Esophagus muscularis mucosa (tissue), 4 donors: ENCODE measurements at regions not wholly inside any gene's neighbourhood (a gene's known extent, or its start where the extent isn't known, plus 50 kb on each side); places are given as distances from the start of the nearest gene placed in this dataset.

Source experiments
- CTCF ChIP-seq, 3 experiments: fragments of 200-600 bp in 2 of 3; fragments of 450-650 bp in 1 of 3; sonication (generic) in 2 of 3; IDR thresholded peaks; one replicate each; pipeline ENCODE4 v1.5.1; 2017 to 2019; ENCODE audit warnings: antibody characterized with exemption in 3 of 3, mild to moderate bottlenecking in 2 of 3, moderate library complexity in 1 of 3
- EP300 ChIP-seq: sonication (generic); formaldehyde crosslinking; IDR thresholded peaks from one replicate; pipeline ENCODE4 v1.6.1; 2017; ENCODE audit warnings: antibody characterized with exemption
- POLR2A ChIP-seq: fragments of 450-650 bp; IDR thresholded peaks from one replicate; pipeline ENCODE4 v1.6.1; 2017; ENCODE audit warnings: antibody characterized with exemption, moderate library complexity, mild to moderate bottlenecking, low read depth
- POLR2AphosphoS5 ChIP-seq, 2 donors: sonication (generic); formaldehyde crosslinking; IDR thresholded peaks; one replicate each; pipeline ENCODE4 v1.6.1; 2017; ENCODE audit warnings: antibody characterized with exemption in 2 of 2

- TF ChIP-seq POLR2AphosphoS5 (IDR thresholded peaks at IDR 0.05) = no peak
- no peak for TF ChIP-seq CTCF (IDR thresholded peaks at IDR 0.05)
- TF ChIP-seq POLR2A = no peak
- TF ChIP-seq EP300 = no peak
Measured at GRCh38 chr5:171513591-171513990, 94.1 kb downstream of the FGF18 start.
